BE2C (cell line): ENCODE measurements at regions not wholly inside any gene's neighbourhood (a gene's known extent, or its start where the extent isn't known, plus 50 kb on each side); places are given as distances from the start of the nearest gene placed in this dataset.

Source experiments
- DNase-seq: peaks from one replicate; pipeline ENCODE4 v3.0.0-alpha.2; 2020
- H3K27me3 ChIP-seq: fragments of 250-450 bp; sonication (Bioruptor Pico); 2 replicates; pipeline ENCODE4 v1.5.1; 2020; ENCODE audit warnings: mild to moderate bottlenecking
- H3K36me3 ChIP-seq: fragments of 250-450 bp; sonication (Bioruptor Pico); 2 replicates; pipeline ENCODE4 v1.5.1; 2020; ENCODE audit warnings: mild to moderate bottlenecking
- H3K4me1 ChIP-seq: fragments of 250-450 bp; sonication (Bioruptor Pico); 2 replicates; pipeline ENCODE4 v1.5.1; 2020
- H3K4me3 ChIP-seq: 2 replicates; pipeline ENCODE4 v1.5.1; 2011; ENCODE audit warnings: low read depth, low read length
- H3K9me3 ChIP-seq: fragments of 250-450 bp; sonication (Bioruptor Pico); 2 replicates; pipeline ENCODE4 v1.5.1; 2020
- CTCF ChIP-seq: IDR thresholded peaks from 2 replicates; pipeline ENCODE4 v1.5.1; 2012; ENCODE audit warnings: mild to moderate bottlenecking, low read depth, low read length

GRCh38 chr22:49525801-49526535 is 301.7 kb downstream of the BRD1 start:
- H3K9me3 ChIP-seq = no peaks in the 10 kb centered on the region
- DNase-seq = no peak
- no peaks in the 10 kb centered on the region for H3K36me3 ChIP-seq
- TF ChIP-seq CTCF = no peak
- no peaks in the 10 kb centered on the region for H3K4me1 ChIP-seq
- H3K4me3 ChIP-seq = no peak overlapping the region
- H3K27me3 ChIP-seq = no peaks in the 10 kb centered on the region

GRCh38 chr22:49525360-49525759 is 302.3 kb downstream of the BRD1 start:
- Histone ChIP-seq H3K9me3 (no peaks in the 10 kb centered on the region), H3K4me1 (no peaks in the 10 kb centered on the region), H3K27me3 (no peaks in the 10 kb centered on the region), H3K36me3 (no peaks in the 10 kb centered on the region), H3K4me3 (no peak overlapping the region)
- no peak for TF ChIP-seq CTCF
- no peak for DNase-seq

GRCh38 chr22:49524362-49524761 is 303.3 kb downstream of the BRD1 start:
- no peaks in the 10 kb centered on the region for H3K4me1 ChIP-seq
- no peaks in the 10 kb centered on the region for H3K9me3 ChIP-seq
- TF ChIP-seq CTCF = no peak
- H3K36me3 ChIP-seq = no peaks in the 10 kb centered on the region
- no peak overlapping the region for H3K4me3 ChIP-seq
- no peak for DNase-seq
- no peaks in the 10 kb centered on the region for H3K27me3 ChIP-seq

- H3K4me3 ChIP-seq = no peak overlapping the region
- DNase-seq = no peak
- no peaks in the 10 kb centered on the region for H3K4me1 ChIP-seq
- TF ChIP-seq CTCF = no peak
- no peaks in the 10 kb centered on the region for H3K36me3 ChIP-seq
- H3K9me3 ChIP-seq = no peaks in the 10 kb centered on the region
- H3K27me3 ChIP-seq = no peaks in the 10 kb centered on the region
These were observed 304.2 kb downstream of the BRD1 start for GRCh38 chr22:49523374-49524008.

- no peak overlapping the region for H3K4me3 ChIP-seq
- H3K9me3 ChIP-seq = no peaks in the 10 kb centered on the region
- no peaks in the 10 kb centered on the region for H3K36me3 ChIP-seq
- no peaks in the 10 kb centered on the region for H3K4me1 ChIP-seq
- DNase-seq = no peak
- H3K27me3 ChIP-seq = no peaks in the 10 kb centered on the region
- no peak for TF ChIP-seq CTCF
These were observed 304.9 kb downstream of the BRD1 start for GRCh38 chr22:49522582-49523373.
